GM21447 (cell line): ENCODE measurements at regions not wholly inside any gene's neighbourhood (a gene's known extent, or its start where the extent isn't known, plus 50 kb on each side); places are given as distances from the start of the nearest gene placed in this dataset.

Source experiments
- ATAC-seq: cut with Tn5 transposase; IDR thresholded peaks from one replicate; pipeline ENCODE4 v1.9.1; 2021; ENCODE audit not compliant: unreplicated experiment

DNA sequence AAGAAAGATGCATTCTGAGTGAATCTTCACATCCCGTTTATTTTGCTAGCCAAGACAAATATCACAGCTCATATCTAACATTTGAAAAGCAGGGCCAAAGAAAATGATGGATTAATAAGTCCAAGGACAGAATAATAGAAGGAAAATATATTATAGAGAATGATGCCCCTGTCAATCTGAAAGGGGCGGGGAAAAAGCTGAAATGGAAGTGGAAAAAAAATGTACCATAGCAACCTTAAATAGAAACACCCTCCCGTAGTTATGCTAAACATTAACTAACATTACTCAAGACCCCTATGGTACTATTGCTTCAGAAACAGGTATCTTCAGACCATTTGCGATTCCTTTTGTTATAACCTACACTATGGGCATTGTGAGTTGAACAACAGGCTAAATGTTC is 67.7 kb upstream of the SMARCA2 start:
- ATAC-seq, result no peak

DNA sequence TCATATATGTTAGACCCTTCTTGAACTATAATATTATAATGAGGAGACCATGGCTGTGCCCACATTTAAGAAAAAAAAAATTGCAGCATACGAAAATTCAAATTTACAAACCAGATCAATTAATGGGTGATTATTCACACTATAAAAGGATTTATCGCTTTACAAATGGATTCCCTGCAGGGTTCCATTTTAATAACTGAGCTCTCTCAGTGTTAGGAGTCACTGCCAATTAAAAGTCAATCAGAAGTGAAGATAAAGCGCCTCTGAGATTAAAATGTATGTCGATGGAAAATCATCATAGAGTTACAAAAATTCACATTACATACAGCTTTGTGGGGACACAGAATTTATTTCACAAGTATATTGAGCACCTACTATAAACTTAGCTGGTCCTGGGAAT is 66.6 kb upstream of the SMARCA2 start:
- no peak for ATAC-seq

- no peak for ATAC-seq
Measured at GRCh38 chr9:1951446-1951845, 63.7 kb upstream of the SMARCA2 start.

- ATAC-seq, result no peak
Measured at GRCh38 chr9:1952001-1952400, 63.1 kb upstream of the SMARCA2 start.

- ATAC-seq, result no peak
Measured at GRCh38 chr9:1954238-1954637, 60.9 kb upstream of the SMARCA2 start.

GRCh38 chr9:1956958-1957357 is 58.2 kb upstream of the SMARCA2 start:
- ATAC-seq, result no peak

DNA sequence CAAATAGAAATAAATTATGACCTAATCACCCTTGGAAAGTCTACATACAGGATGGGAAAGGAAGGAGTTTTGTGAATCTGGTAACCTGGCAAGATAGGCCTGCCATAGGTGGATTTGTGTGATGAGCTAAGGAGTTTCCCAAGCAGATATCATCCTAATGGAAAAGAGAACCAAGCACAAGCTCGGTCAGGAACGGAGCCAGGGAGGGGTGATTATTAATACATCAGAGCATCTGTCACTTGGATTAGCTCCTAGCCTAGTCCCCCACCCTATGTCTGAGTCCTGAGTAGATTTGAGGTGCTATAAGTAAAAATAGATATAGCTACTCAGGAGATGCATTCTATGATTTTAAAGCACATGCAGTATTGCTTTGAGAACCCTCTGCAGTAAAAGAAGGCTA is 57.3 kb upstream of the SMARCA2 start:
- no peak for ATAC-seq

- no peak for ATAC-seq
Measured at GRCh38 chr9:1959371-1959770, 55.8 kb upstream of the SMARCA2 start.

- no peak for ATAC-seq
Measured at GRCh38 chr9:1960342-1961042, 54.7 kb upstream of the SMARCA2 start.

DNA sequence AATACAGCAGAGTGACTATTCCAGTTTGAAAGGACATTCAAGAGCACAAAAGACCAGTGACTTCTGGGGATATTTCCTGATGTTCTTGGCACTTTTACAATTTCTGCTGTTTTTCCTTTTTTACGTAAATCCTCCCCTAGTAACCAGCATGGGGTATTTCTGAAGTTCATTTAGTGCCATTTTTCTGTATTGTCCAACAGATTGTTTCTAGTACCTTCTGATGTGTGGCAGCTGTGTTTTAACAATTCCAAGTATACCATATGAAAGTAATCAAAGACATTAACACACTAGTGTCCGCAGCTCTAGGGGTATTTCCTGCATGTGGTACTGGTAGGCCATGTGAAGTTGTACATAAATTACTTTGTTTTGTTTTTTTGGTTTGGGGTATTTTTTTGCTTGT is 53.0 kb upstream of the SMARCA2 start:
- ATAC-seq, result no peak

DNA sequence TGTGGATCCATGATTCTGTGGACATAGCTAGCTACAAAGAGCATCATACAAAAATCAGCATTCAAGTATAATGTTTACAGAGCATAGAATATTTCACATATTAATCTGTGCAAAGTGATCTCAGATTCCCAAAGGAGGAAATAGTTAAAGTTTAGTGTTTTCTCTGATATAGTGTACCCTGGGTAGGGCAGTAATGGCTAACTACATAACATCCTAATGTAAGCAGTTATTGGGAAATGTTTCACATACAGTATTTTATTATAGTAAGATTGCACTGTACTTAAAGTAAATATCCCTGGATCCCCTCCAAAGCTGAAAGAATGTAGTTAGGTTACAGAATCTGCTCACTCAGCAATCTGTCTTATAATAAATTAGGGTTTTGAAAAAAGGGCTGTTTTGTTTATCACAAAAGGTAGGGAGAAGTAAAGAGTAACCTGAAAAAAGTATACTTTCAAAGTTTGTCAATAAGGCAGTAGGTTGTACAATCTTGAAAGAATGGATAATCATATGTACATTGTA is 52.5 kb upstream of the SMARCA2 start:
- ATAC-seq, result no peak

GRCh38 chr9:1964093-1964492 is 51.1 kb upstream of the SMARCA2 start:
- no peak for ATAC-seq
